NCI-H460 (cell line): ENCODE measurements at regions not wholly inside any gene's neighbourhood (a gene's known extent, or its start where the extent isn't known, plus 50 kb on each side); places are given as distances from the start of the nearest gene placed in this dataset.
"Not testable (repeated sequence)": the region's sequence is repeated elsewhere in the genome, so short reads cannot be mapped to it uniquely, and the experiment has no call there.

Source experiments
- DNase-seq: peaks from one replicate; pipeline ENCODE4 v3.0.0-alpha.2; 2016; ENCODE audit warnings: low read depth; ENCODE audit errors: extremely low read depth

GRCh38 chr5:112034421-112034979, 277.5 kb upstream of the NREP start:
- no peak for DNase-seq

- DNase-seq = not testable (repeated sequence)
Observed at GRCh38 chr5:112026879-112027278, 269.9 kb upstream of the NREP start.

- DNase-seq = no peak
Observed at GRCh38 chr5:112025757-112026156, 268.8 kb upstream of the NREP start.

- no peak for DNase-seq
Observed at GRCh38 chr5:112024769-112025168, 267.8 kb upstream of the NREP start.

- no peak for DNase-seq
Observed at GRCh38 chr5:112024221-112024620, 267.2 kb upstream of the NREP start.

- DNase-seq = no peak
Observed at GRCh38 chr5:112023766-112024165, 266.8 kb upstream of the NREP start.

GRCh38 chr5:112018846-112019245, 261.9 kb upstream of the NREP start:
- DNase-seq = no peak

GRCh38 chr5:112016980-112017379, 260.0 kb upstream of the NREP start:
- no peak for DNase-seq

GRCh38 chr5:112014783-112015395, 257.9 kb upstream of the NREP start:
- no peak for DNase-seq

- no peak for DNase-seq
Observed at GRCh38 chr5:112013660-112014059, 256.7 kb upstream of the NREP start.

- no peak for DNase-seq
Observed at GRCh38 chr5:112012104-112012503, 255.1 kb upstream of the NREP start.

- DNase-seq = no peak
Observed at GRCh38 chr5:112010475-112010874, 253.5 kb upstream of the NREP start.

- DNase-seq = no peak
Observed at GRCh38 chr5:112006721-112007120, 249.7 kb upstream of the NREP start.

GRCh38 chr5:112005623-112005930, 248.6 kb upstream of the NREP start:
- DNase-seq = no peak

GRCh38 chr5:112004867-112005622, 248.1 kb upstream of the NREP start:
- no peak for DNase-seq

- DNase-seq = no peak
Observed at GRCh38 chr5:112002376-112002775, 245.4 kb upstream of the NREP start.

GRCh38 chr5:111999286-111999685, 242.3 kb upstream of the NREP start:
- no peak for DNase-seq

- DNase-seq = no peak
Observed at GRCh38 chr5:111998871-111999270, 241.9 kb upstream of the NREP start.

- DNase-seq = no peak
Observed at GRCh38 chr5:111997711-111998110, 240.7 kb upstream of the NREP start.

GRCh38 chr5:111997308-111997707, 240.3 kb upstream of the NREP start:
- DNase-seq = no peak

GRCh38 chr5:111996574-111996973, 239.6 kb upstream of the NREP start:
- DNase-seq = no peak

GRCh38 chr5:111995701-111996100, 238.7 kb upstream of the NREP start:
- DNase-seq = no peak
